ENCODE measurements at regions not wholly inside any gene's neighbourhood (a gene's known extent, or its start where the extent isn't known, plus 50 kb on each side); places are given as distances from the start of the nearest gene placed in this dataset.

DNA sequence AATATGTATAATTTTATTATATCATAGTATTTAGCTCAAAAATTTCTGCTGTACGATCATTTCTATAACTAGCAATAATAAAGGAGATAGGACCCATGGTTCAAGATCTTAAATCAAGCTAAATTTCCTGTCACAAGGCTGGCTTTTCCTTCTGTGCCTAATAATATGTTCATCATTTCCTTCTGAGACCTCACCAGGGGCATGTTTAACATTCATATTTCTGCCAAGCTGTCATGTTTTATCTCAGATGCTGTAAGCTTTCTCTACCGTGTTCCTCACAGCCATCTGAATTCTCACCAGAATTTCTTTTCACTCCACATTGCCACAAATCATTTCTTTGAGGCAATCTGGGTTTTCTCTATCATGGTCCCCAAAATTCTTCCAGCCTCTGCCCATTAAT is 482.3 kb upstream of the SGCG start:
- TF ChIP-seq, protein P1, sequence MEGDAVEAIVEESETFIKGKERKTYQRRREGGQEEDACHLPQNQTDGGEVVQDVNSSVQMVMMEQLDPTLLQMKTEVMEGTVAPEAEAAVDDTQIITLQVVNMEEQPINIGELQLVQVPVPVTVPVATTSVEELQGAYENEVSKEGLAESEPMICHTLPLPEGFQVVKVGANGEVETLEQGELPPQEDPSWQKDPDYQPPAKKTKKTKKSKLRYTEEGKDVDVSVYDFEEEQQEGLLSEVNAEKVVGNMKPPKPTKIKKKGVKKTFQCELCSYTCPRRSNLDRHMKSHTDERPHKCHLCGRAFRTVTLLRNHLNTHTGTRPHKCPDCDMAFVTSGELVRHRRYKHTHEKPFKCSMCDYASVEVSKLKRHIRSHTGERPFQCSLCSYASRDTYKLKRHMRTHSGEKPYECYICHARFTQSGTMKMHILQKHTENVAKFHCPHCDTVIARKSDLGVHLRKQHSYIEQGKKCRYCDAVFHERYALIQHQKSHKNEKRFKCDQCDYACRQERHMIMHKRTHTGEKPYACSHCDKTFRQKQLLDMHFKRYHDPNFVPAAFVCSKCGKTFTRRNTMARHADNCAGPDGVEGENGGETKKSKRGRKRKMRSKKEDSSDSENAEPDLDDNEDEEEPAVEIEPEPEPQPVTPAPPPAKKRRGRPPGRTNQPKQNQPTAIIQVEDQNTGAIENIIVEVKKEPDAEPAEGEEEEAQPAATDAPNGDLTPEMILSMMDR (IDR thresholded peaks at IDR 0.05; ENCODE audit: low read length): no peak
- TF ChIP-seq EZH2 (IDR thresholded peaks at IDR 0.05; ENCODE audit: borderline replicate concordance, low read length): no peak
